T-cell (primary cell): ENCODE measurements at regions not wholly inside any gene's neighbourhood (a gene's known extent, or its start where the extent isn't known, plus 50 kb on each side); places are given as distances from the start of the nearest gene placed in this dataset.
"Not testable (repeated sequence)": the region's sequence is repeated elsewhere in the genome, so short reads cannot be mapped to it uniquely, and the experiment has no call there.

ENCODE experiments used
- ATAC-seq, 4 experiments: fragments of 200-7000 bp in 3 of 4; fragments of 150-1000 bp in 1 of 4; cut with Tn5 transposase; replicated peaks in 1 of 4; 1 replicate in 3 of 4; 2 replicates in 1 of 4; pipeline ENCODE4 v1.10.0; 2021; ENCODE audit warnings: moderate library complexity in 3 of 4, mild to moderate bottlenecking in 2 of 4, moderate number of reproducible peaks in 1 of 4
- CTCF ChIA-PET, 2 donors: fragments of 300-600 bp; sonication (Branson Sonifier 250); formaldehyde crosslinking; loops; one replicate each; lab custom pipeline; 2022; ENCODE audit warnings: antibody characterized with exemption in 2 of 2; lab: Charles Lee
- POLR2A ChIA-PET, 2 donors: fragments of 300-600 bp; sonication (Branson Sonifier 250); formaldehyde crosslinking; loops; one replicate each; lab custom pipeline; 2022; ENCODE audit warnings: antibody characterized with exemption in 2 of 2; lab: Charles Lee
- DNase-seq, 35 experiments: peaks; one replicate each; pipeline versions ENCODE4 v3.0.0 to v3.0.0-alpha.2; 2013 to 2023
- H3K27ac ChIP-seq: one replicate; pipeline ENCODE4 v1.5.1; 2013; ENCODE audit warnings: low read length
- H3K27me3 ChIP-seq, 2 experiments: replicated peaks in 1 of 2; 1 replicate in 1 of 2; 2 replicates in 1 of 2; pipeline versions ENCODE4 v1.6.1 to v1.7.0; 2013; ENCODE audit warnings: low read length in 1 of 2, mixed read lengths in 1 of 2; ENCODE audit not compliant: control insufficient read depth in 2 of 2, insufficient read depth in 2 of 2; ENCODE audit errors: extremely low read depth in 1 of 2
- H3K36me3 ChIP-seq, 2 donors: 1 replicate in 1 of 2; 2 replicates in 1 of 2; pipeline versions ENCODE4 v1.6.1 to v1.7.0; 2013; ENCODE audit warnings: low read length in 1 of 2; ENCODE audit not compliant: control insufficient read depth in 2 of 2, insufficient read depth in 1 of 2; ENCODE audit errors: extremely low read depth in 1 of 2
- H3K4me1 ChIP-seq, 2 experiments: 1 replicate in 1 of 2; 2 replicates in 1 of 2; pipeline versions ENCODE4 v1.6.1 to v1.7.0; 2013; ENCODE audit warnings: low read length in 2 of 2, mixed read lengths in 1 of 2; ENCODE audit not compliant: insufficient read depth in 2 of 2, control insufficient read depth in 1 of 2; ENCODE audit errors: extremely low read depth in 1 of 2
- H3K4me3 ChIP-seq, 2 donors: 1 replicate in 1 of 2; 2 replicates in 1 of 2; pipeline versions ENCODE4 v1.5.1 to v1.7.0; 2013; ENCODE audit warnings: mild to moderate bottlenecking in 2 of 2, low read length in 1 of 2, moderate library complexity in 1 of 2; ENCODE audit not compliant: control insufficient read depth in 1 of 2; ENCODE audit errors: extremely low read depth in 1 of 2
- H3K9me3 ChIP-seq: 2 replicates; pipeline ENCODE4 v1.7.0; 2013
- H3K27ac Mint-ChIP-seq, 2 donors: one replicate each; pipeline ENCODE4 v1.8.0; 2020 to 2021; ENCODE audit warnings: mild to moderate bottlenecking in 2 of 2, mixed read lengths in 2 of 2
- H3K27me3 Mint-ChIP-seq, 2 donors: one replicate each; pipeline ENCODE4 v1.8.0; 2021 to 2022; ENCODE audit warnings: mixed read lengths in 2 of 2
- H3K36me3 Mint-ChIP-seq: one replicate; pipeline ENCODE4 v1.8.0; 2021; ENCODE audit warnings: mixed read lengths
- H3K4me1 Mint-ChIP-seq, 3 donors: one replicate each; pipeline ENCODE4 v1.8.0; 2020 to 2022; ENCODE audit warnings: mixed read lengths in 3 of 3, mild to moderate bottlenecking in 1 of 3
- H3K4me3 Mint-ChIP-seq, 3 donors: one replicate each; pipeline ENCODE4 v1.8.0; 2020 to 2022; ENCODE audit warnings: mild to moderate bottlenecking in 3 of 3, mixed read lengths in 3 of 3, moderate library complexity in 3 of 3
- H3K9me3 Mint-ChIP-seq, 3 donors: one replicate each; pipeline ENCODE4 v1.8.0; 2020 to 2022; ENCODE audit warnings: mixed read lengths in 3 of 3
- WGBS: methylation state at CpG from one replicate; pipeline ENCODE4 v1.1.5; 2013; ENCODE audit warnings: missing lambda C conversion rate; ENCODE audit not compliant: insufficient coverage; 5-methylcytosine and 5-hydroxymethylcytosine counted together

GRCh38 chrX:82528525-82528924 is 979.6 kb upstream of the POU3F4 start:
- no peaks in the 10 kb centered on the region for H3K4me1 Mint-ChIP-seq
- ATAC-seq: no peak
- H3K4me3 Mint-ChIP-seq: no peak overlapping the region
- no peak for DNase-seq
- no peaks in the 10 kb centered on the region for H3K27me3 Mint-ChIP-seq
- no CpG with 5 or more reads among the region's 1 CpG for WGBS
- ChIA-PET CTCF (no interaction called here), POLR2A (no interaction called here)
- no peaks in the 10 kb centered on the region for H3K9me3 ChIP-seq
- H3K27me3 ChIP-seq: no peaks in the 10 kb centered on the region
- H3K4me3 ChIP-seq: no peak overlapping the region
- no peaks in the 10 kb centered on the region for H3K36me3 ChIP-seq
- no peak overlapping the region for H3K27ac ChIP-seq
- H3K4me1 ChIP-seq: no peaks in the 10 kb centered on the region
- no peak overlapping the region for H3K27ac Mint-ChIP-seq
- no peaks in the 10 kb centered on the region for H3K36me3 Mint-ChIP-seq
- H3K9me3 Mint-ChIP-seq: no peaks in the 10 kb centered on the region

- CTCF ChIA-PET: no interaction called here
Observed at GRCh38 chrX:82534086-82534597, 973.9 kb upstream of the POU3F4 start.

GRCh38 chrX:82537205-82537604 is 970.9 kb upstream of the POU3F4 start:
- H3K4me1 Mint-ChIP-seq, H3K36me3 ChIP-seq, CTCF ChIA-PET, H3K9me3 Mint-ChIP-seq, ATAC-seq, H3K4me3 Mint-ChIP-seq, POLR2A ChIA-PET, H3K27me3 Mint-ChIP-seq, H3K27ac ChIP-seq, H3K9me3 ChIP-seq, H3K27me3 ChIP-seq, H3K4me1 ChIP-seq, DNase-seq, H3K27ac Mint-ChIP-seq, H3K4me3 ChIP-seq, H3K36me3 Mint-ChIP-seq: not testable (repeated sequence)
- no CpG with 5 or more reads among the region's 3 CpGs for WGBS

More at GRCh38 chrX:82534086-82534597, 973.9 kb upstream of the POU3F4 start:
- Histone ChIP-seq H3K36me3 (no peaks in the 10 kb centered on the region), H3K27ac (no peak overlapping the region), H3K27me3 (no peaks in the 10 kb centered on the region), H3K4me3 (no peak overlapping the region), H3K4me1 (no peaks in the 10 kb centered on the region), H3K9me3 (no peaks in the 10 kb centered on the region)
- whole genome bisulfite sequencing: no CpG with 5 or more reads among the region's 4 CpGs
- Mint-ChIP-seq H3K4me1 (no peaks in the 10 kb centered on the region), H3K36me3 (no peaks in the 10 kb centered on the region), H3K27ac (no peak overlapping the region), H3K9me3 (no peaks in the 10 kb centered on the region), H3K4me3 (no peak overlapping the region), H3K27me3 (no peaks in the 10 kb centered on the region)
- ATAC-seq: no peak
- no peak for DNase-seq
- POLR2A ChIA-PET: no interaction called here

- H3K27me3 ChIP-seq: no peaks in the 10 kb centered on the region
- H3K27me3 Mint-ChIP-seq: no peaks in the 10 kb centered on the region
- no peaks in the 10 kb centered on the region for H3K9me3 ChIP-seq
- H3K4me3 ChIP-seq: no peak overlapping the region
- no peak overlapping the region for H3K27ac ChIP-seq
- H3K9me3 Mint-ChIP-seq: no peaks in the 10 kb centered on the region
- DNase-seq (no peak), ATAC-seq (no peak)
- H3K4me3 Mint-ChIP-seq: no peak overlapping the region
- no peaks in the 10 kb centered on the region for H3K4me1 Mint-ChIP-seq
- H3K27ac Mint-ChIP-seq: no peak overlapping the region
- POLR2A ChIA-PET: no interaction called here
- no peaks in the 10 kb centered on the region for H3K36me3 Mint-ChIP-seq
- CTCF ChIA-PET: no interaction called here
- H3K36me3 ChIP-seq: no peaks in the 10 kb centered on the region
- H3K4me1 ChIP-seq: no peaks in the 10 kb centered on the region
- WGBS: no CpG with 5 or more reads among the region's 2 CpGs
Observed at GRCh38 chrX:82541822-82542221, 966.3 kb upstream of the POU3F4 start.

- H3K27ac Mint-ChIP-seq, H3K36me3 Mint-ChIP-seq, CTCF ChIA-PET, H3K4me3 ChIP-seq, POLR2A ChIA-PET, H3K4me1 ChIP-seq, DNase-seq, H3K9me3 Mint-ChIP-seq, H3K4me1 Mint-ChIP-seq, ATAC-seq, H3K36me3 ChIP-seq, H3K9me3 ChIP-seq, H3K27ac ChIP-seq, H3K27me3 ChIP-seq, H3K27me3 Mint-ChIP-seq, H3K4me3 Mint-ChIP-seq: not testable (repeated sequence)
- WGBS: 100% methylated on average over 10 of the region's 21 CpGs
Observed at GRCh38 chrX:82552201-82552600, 955.9 kb upstream of the POU3F4 start.

- Histone ChIP-seq H3K27ac (no peak overlapping the region), H3K27me3 (no peaks in the 10 kb centered on the region), H3K9me3 (peaks cover 2% of the 10 kb centered on the region), H3K4me3 (no peak overlapping the region), H3K36me3 (no peaks in the 10 kb centered on the region), H3K4me1 (no peaks in the 10 kb centered on the region)
- no peaks in the 10 kb centered on the region for H3K4me1 Mint-ChIP-seq
- no peak overlapping the region for H3K4me3 Mint-ChIP-seq
- ATAC-seq (no peak), DNase-seq (no peak)
- H3K36me3 Mint-ChIP-seq: no peaks in the 10 kb centered on the region
- no peak overlapping the region for H3K27ac Mint-ChIP-seq
- CTCF ChIA-PET: no interaction called here
- POLR2A ChIA-PET: no interaction called here
- WGBS: 14% methylated on average over 1 of the region's 1 CpG
- H3K9me3 Mint-ChIP-seq: peaks cover 0 to 4% (median 0%) of the 10 kb centered on the region in 3 donors
- peaks cover 0 to 6% of the 10 kb centered on the region in 2 donors for H3K27me3 Mint-ChIP-seq
Observed at GRCh38 chrX:82556588-82556987, 951.5 kb upstream of the POU3F4 start.

- Histone ChIP-seq H3K9me3 (no peaks in the 10 kb centered on the region), H3K27me3 (no peaks in the 10 kb centered on the region), H3K4me1 (no peaks in the 10 kb centered on the region), H3K4me3 (no peak overlapping the region), H3K27ac (no peak overlapping the region), H3K36me3 (no peaks in the 10 kb centered on the region)
- DNase-seq (no peak), ATAC-seq (no peak)
- Mint-ChIP-seq H3K9me3 (no peaks in the 10 kb centered on the region), H3K27me3 (no peaks in the 10 kb centered on the region), H3K36me3 (no peaks in the 10 kb centered on the region), H3K4me3 (no peak overlapping the region), H3K27ac (no peak overlapping the region), H3K4me1 (no peaks in the 10 kb centered on the region)
- ChIA-PET CTCF (no interaction called here), POLR2A (no interaction called here)
- WGBS: no CpG with 5 or more reads among the region's 3 CpGs
Observed at GRCh38 chrX:82585868-82586267, 922.2 kb upstream of the POU3F4 start.
